Upper lobe of left lung (tissue), 4 donors: ENCODE measurements at regions not wholly inside any gene's neighbourhood (a gene's known extent, or its start where the extent isn't known, plus 50 kb on each side); places are given as distances from the start of the nearest gene placed in this dataset.

Source experiments
- EP300 ChIP-seq, 4 donors: sonication (generic); formaldehyde crosslinking; IDR thresholded peaks; one replicate each; pipeline ENCODE4 v1.5.1; 2017; ENCODE audit warnings: antibody characterized with exemption in 4 of 4, control low read depth in 2 of 4
- POLR2A ChIP-seq, 4 donors: fragments of 450-650 bp; IDR thresholded peaks; one replicate each; pipeline ENCODE4 v1.5.1; 2016 to 2017; ENCODE audit warnings: antibody characterized with exemption in 4 of 4, mild to moderate bottlenecking in 2 of 4
- POLR2AphosphoS5 ChIP-seq, 2 donors: sonication (generic); formaldehyde crosslinking; IDR thresholded peaks; one replicate each; pipeline ENCODE4 v1.5.1; 2017; ENCODE audit warnings: antibody characterized with exemption in 2 of 2
- TF ChIP-seq, protein P1 (sequence below), 6 experiments: fragments of 450-650 bp in 4 of 6; fragments of 200-600 bp in 2 of 6; sonication (generic) in 2 of 6; IDR thresholded peaks; one replicate each; pipeline ENCODE4 v1.5.1; 2016 to 2019; ENCODE audit warnings: antibody characterized with exemption in 6 of 6

- TF ChIP-seq, protein P1, sequence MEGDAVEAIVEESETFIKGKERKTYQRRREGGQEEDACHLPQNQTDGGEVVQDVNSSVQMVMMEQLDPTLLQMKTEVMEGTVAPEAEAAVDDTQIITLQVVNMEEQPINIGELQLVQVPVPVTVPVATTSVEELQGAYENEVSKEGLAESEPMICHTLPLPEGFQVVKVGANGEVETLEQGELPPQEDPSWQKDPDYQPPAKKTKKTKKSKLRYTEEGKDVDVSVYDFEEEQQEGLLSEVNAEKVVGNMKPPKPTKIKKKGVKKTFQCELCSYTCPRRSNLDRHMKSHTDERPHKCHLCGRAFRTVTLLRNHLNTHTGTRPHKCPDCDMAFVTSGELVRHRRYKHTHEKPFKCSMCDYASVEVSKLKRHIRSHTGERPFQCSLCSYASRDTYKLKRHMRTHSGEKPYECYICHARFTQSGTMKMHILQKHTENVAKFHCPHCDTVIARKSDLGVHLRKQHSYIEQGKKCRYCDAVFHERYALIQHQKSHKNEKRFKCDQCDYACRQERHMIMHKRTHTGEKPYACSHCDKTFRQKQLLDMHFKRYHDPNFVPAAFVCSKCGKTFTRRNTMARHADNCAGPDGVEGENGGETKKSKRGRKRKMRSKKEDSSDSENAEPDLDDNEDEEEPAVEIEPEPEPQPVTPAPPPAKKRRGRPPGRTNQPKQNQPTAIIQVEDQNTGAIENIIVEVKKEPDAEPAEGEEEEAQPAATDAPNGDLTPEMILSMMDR (IDR thresholded peaks at IDR 0.05): no peak
- no peak for TF ChIP-seq EP300 (IDR thresholded peaks at IDR 0.05)
- no peak for TF ChIP-seq POLR2A (IDR thresholded peaks at IDR 0.05)
- no peak for TF ChIP-seq POLR2AphosphoS5 (IDR thresholded peaks at IDR 0.05)
Measured at GRCh38 chr12:16119618-16120415, 157.7 kb downstream of the SLC15A5 start.
